Nephron progenitor cell (in vitro differentiated cells): ENCODE measurements at regions not wholly inside any gene's neighbourhood (a gene's known extent, or its start where the extent isn't known, plus 50 kb on each side); places are given as distances from the start of the nearest gene placed in this dataset.
A peak's percentile ranks its signal among the peaks of the same experiment; 100 is the strongest.
"Not testable (repeated sequence)": the region's sequence is repeated elsewhere in the genome, so short reads cannot be mapped to it uniquely, and the experiment has no call there.

Experiments used
- DNase-seq: peaks from one replicate; pipeline ENCODE4 v3.0.0; 2021
- H3K27ac Mint-ChIP-seq: 2 replicates; pipeline ENCODE4 v1.8.0; 2021; ENCODE audit warnings: mild to moderate bottlenecking, moderate library complexity, mixed read lengths
- H3K27me3 Mint-ChIP-seq: 2 replicates; pipeline ENCODE4 v1.8.0; 2021; ENCODE audit warnings: mild to moderate bottlenecking, low read depth, mixed read lengths; ENCODE audit not compliant: poor library complexity
- H3K36me3 Mint-ChIP-seq: 2 replicates; pipeline ENCODE4 v1.8.0; 2021; ENCODE audit warnings: low read depth, mixed read lengths
- H3K4me1 Mint-ChIP-seq: 2 replicates; pipeline ENCODE4 v1.8.0; 2021; ENCODE audit warnings: mixed read lengths
- H3K4me3 Mint-ChIP-seq: 2 replicates; pipeline ENCODE4 v1.8.0; 2021; ENCODE audit warnings: mild to moderate bottlenecking, moderate library complexity, mixed read lengths
- H3K9me3 Mint-ChIP-seq: 2 replicates; pipeline ENCODE4 v1.8.0; 2021; ENCODE audit warnings: mild to moderate bottlenecking, moderate library complexity, mixed read lengths
- CTCF ChIP-seq: fragments of 200-600 bp; sonication (generic); IDR thresholded peaks from 2 replicates; pipeline ENCODE4 v1.5.0; 2021; ENCODE audit warnings: antibody characterized with exemption

DNA sequence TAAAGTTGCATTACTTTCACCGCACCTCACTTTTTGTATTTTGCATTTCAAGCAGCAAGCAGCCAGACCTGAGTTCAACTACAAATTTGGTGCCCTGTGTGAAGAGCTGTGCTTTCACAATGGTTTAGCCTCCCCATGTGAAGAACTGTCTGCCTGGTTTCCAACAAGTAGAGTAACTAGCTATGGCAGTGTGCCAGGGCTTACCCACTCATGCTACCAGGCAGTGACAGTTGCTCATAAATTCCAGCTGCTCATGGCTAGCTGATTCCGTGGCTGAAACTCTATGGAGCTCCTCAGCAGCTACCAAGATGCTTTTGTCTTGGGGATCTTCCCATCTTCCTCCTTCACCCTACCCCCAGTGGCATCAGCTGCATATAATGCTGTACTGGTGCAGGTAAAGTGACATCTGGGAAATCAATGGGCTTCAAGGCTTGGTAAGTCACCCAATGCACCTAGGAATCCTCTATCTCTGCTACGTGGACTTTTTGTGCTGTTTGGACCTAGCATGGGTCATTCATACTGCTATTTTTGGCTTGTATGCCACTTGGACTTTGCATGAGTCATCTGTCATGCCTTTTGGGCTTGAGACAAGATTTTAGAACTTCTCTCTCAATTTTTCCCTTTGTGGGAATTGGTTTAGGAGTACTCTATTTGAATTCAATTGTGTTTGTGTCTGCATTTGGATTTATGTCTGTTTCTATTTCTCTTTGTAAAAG lies 176.5 kb upstream of the GJE1 start:
- Mint-ChIP-seq H3K4me3 (no peak overlapping the region), H3K36me3 (peaks cover 5% of the 10 kb centered on the region), H3K27me3 (no peaks in the 10 kb centered on the region), H3K27ac (peak overlapping the region; percentile 12), H3K4me1 (no peaks in the 10 kb centered on the region), H3K9me3 (peaks cover 28% of the 10 kb centered on the region)
- no peak for TF ChIP-seq CTCF
- DNase-seq = no peak

- H3K9me3 Mint-ChIP-seq = peaks cover 28% of the 10 kb centered on the region
- no peak for TF ChIP-seq CTCF
- H3K4me1 Mint-ChIP-seq = no peaks in the 10 kb centered on the region
- H3K4me3 Mint-ChIP-seq = no peak overlapping the region
- no peak for DNase-seq
- H3K36me3 Mint-ChIP-seq = peaks cover 5% of the 10 kb centered on the region
- no peaks in the 10 kb centered on the region for H3K27me3 Mint-ChIP-seq
- no peak overlapping the region for H3K27ac Mint-ChIP-seq
These were observed 179.7 kb upstream of the GJE1 start for GRCh38 chr6:141953072-141953471.

- no peak overlapping the region for H3K27ac Mint-ChIP-seq
These were observed 186.2 kb upstream of the GJE1 start for GRCh38 chr6:141946502-141946901.

DNA sequence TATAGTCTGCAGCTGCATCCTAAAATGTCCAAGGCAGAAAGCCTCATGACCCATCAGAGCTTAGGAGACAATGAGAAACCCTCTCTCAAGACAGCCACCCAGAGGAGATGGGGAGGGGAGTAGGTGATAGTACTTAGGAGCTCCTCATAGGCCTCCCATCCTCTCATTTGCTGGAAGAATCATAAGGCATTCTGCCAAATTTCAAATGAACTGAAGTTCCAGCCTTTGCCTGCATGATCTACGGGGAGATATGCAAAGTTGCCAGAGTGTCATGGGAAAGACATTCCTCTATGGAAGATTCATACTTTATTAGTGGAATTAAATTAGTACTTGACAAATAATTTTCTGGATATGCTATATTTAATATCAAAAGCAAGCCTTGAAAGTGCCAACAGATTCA lies 194.1 kb upstream of the GJE1 start:
- Mint-ChIP-seq H3K27me3 (peaks cover 4% of the 10 kb centered on the region), H3K9me3 (peaks cover 31% of the 10 kb centered on the region), H3K27ac (no peak overlapping the region), H3K4me1 (no peaks in the 10 kb centered on the region), H3K36me3 (no peaks in the 10 kb centered on the region), H3K4me3 (no peak overlapping the region)
- DNase-seq = no peak
- no peak for TF ChIP-seq CTCF

More at GRCh38 chr6:141946502-141946901, 186.2 kb upstream of the GJE1 start:
- H3K36me3 Mint-ChIP-seq = no peaks in the 10 kb centered on the region
- peaks cover 4% of the 10 kb centered on the region for H3K27me3 Mint-ChIP-seq
- peaks cover 21% of the 10 kb centered on the region for H3K9me3 Mint-ChIP-seq
- no peak overlapping the region for H3K4me3 Mint-ChIP-seq
- no peak for DNase-seq
- no peak for TF ChIP-seq CTCF
- no peaks in the 10 kb centered on the region for H3K4me1 Mint-ChIP-seq

DNA sequence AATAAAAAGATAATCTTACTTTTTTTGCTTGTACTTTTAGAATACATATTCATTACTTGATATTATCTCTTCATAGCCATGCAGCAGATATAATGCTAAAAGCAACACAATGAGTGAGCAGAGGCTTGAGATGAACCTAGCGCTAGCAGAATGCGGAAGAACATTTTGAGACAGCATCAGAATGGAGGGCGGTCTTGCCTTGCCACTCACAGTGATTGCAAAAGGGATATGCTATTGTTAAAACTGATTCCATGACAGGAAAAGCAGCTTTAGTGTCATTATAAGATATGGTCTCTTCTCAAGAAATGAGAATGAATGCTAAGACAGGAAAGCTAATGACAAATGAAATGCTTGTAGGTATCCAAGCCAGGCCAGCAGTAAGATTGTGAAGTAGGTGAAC lies 200.0 kb upstream of the GJE1 start:
- Mint-ChIP-seq H3K4me1 (peaks cover 6% of the 10 kb centered on the region), H3K27me3 (no peaks in the 10 kb centered on the region), H3K27ac (no peak overlapping the region), H3K4me3 (no peak overlapping the region), H3K9me3 (no peaks in the 10 kb centered on the region), H3K36me3 (no peaks in the 10 kb centered on the region)
- no peak for DNase-seq
- no peak for TF ChIP-seq CTCF

- H3K27ac Mint-ChIP-seq, DNase-seq, H3K27me3 Mint-ChIP-seq, H3K9me3 Mint-ChIP-seq, H3K4me3 Mint-ChIP-seq, H3K4me1 Mint-ChIP-seq, H3K36me3 Mint-ChIP-seq: not testable (repeated sequence)
These were observed 206.4 kb upstream of the GJE1 start for GRCh38 chr6:141926200-141926900.
